IPS DF 6.9 (cell line): ENCODE measurements at regions not wholly inside any gene's neighbourhood (a gene's known extent, or its start where the extent isn't known, plus 50 kb on each side); places are given as distances from the start of the nearest gene placed in this dataset.
"Not testable (repeated sequence)": the region's sequence is repeated elsewhere in the genome, so short reads cannot be mapped to it uniquely, and the experiment has no call there.

ENCODE experiments used
- DNase-seq: peaks from one replicate; pipeline ENCODE4 v3.0.0-alpha.2; 2013; ENCODE audit warnings: low read depth, low spot score
- H3K27ac ChIP-seq: one replicate; pipeline ENCODE4 v1.5.1; 2013; ENCODE audit warnings: low read length, control low read depth
- H3K27me3 ChIP-seq: 2 replicates; pipeline ENCODE4 v1.6.1; 2013; ENCODE audit warnings: mild to moderate bottlenecking, low read length; ENCODE audit not compliant: control insufficient read depth, insufficient read depth
- H3K36me3 ChIP-seq: 2 replicates; pipeline ENCODE4 v1.6.1; 2013; ENCODE audit warnings: low read length; ENCODE audit not compliant: control insufficient read depth, insufficient read depth
- H3K4me1 ChIP-seq: 2 replicates; pipeline ENCODE4 v1.6.1; 2013; ENCODE audit warnings: low read length; ENCODE audit not compliant: control insufficient read depth, insufficient read depth
- H3K4me3 ChIP-seq: 2 replicates; pipeline ENCODE4 v1.5.1; 2013; ENCODE audit warnings: mild to moderate bottlenecking, low read length
- H3K9me3 ChIP-seq: 2 replicates; pipeline ENCODE4 v1.6.1; 2013; ENCODE audit warnings: low read length, inconsistent platforms; ENCODE audit not compliant: control insufficient read depth, insufficient read depth
- WGBS: extraction: QIAGEN DNeasy Blood & Tissue Kit; methylation state at CpG from one replicate; pipeline ENCODE4 v1.1.7; 2013; ENCODE audit warnings: mixed read lengths, missing lambda C conversion rate; ENCODE audit not compliant: insufficient read length, insufficient coverage; 5-methylcytosine and 5-hydroxymethylcytosine counted together

DNA sequence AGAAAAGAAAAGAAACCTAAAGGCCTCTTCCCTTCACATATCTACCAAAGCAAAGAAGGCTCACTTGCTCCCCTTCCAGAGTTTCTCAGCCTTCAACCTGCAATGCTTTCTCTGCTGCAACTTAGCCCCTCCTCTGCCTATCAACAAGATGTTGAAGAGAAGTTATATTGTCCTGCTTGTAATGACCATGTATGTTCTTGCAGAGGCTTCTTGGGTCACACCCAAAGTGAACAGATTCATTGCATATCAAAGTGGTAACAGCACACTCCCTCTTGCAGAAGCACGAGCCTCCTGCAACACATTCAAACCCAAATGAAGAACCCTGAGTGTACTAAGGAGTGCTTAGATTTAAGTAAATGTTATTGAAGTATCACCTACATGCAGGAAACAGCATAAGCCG is 494.3 kb downstream of the NTRK2 start:
- DNase-seq: no peak
- WGBS: no CpG with 5 or more reads among the region's 2 CpGs
- Histone ChIP-seq H3K36me3 (no peaks in the 10 kb centered on the region), H3K4me1 (no peaks in the 10 kb centered on the region), H3K9me3 (no peaks in the 10 kb centered on the region), H3K27ac (no peak overlapping the region), H3K4me3 (no peak overlapping the region), H3K27me3 (no peaks in the 10 kb centered on the region)

DNA sequence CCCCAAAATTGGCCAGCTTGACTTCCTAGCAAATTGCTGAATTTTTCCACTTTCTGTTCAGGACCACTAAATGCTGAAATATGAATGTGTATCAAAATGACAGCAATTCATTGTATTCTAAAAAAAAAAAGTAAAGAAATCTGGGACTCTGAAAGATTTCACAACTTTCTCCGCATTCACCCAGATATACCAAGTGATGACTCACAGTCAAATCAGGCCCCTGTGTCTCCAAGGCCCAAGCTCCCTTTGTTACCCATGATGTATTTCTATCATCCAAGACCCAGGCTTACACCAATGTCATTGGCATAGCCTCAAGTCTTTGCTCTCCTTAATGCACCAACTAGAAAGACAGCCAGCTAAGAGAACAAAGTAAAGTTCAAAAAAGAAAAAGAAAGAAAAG is 493.9 kb downstream of the NTRK2 start:
- Histone ChIP-seq H3K4me3 (no peak overlapping the region), H3K9me3 (no peaks in the 10 kb centered on the region), H3K36me3 (no peaks in the 10 kb centered on the region), H3K27ac (no peak overlapping the region), H3K4me1 (no peaks in the 10 kb centered on the region), H3K27me3 (no peaks in the 10 kb centered on the region)
- DNase-seq: no peak
- no CpG with 5 or more reads among the region's 1 CpG for WGBS

DNA sequence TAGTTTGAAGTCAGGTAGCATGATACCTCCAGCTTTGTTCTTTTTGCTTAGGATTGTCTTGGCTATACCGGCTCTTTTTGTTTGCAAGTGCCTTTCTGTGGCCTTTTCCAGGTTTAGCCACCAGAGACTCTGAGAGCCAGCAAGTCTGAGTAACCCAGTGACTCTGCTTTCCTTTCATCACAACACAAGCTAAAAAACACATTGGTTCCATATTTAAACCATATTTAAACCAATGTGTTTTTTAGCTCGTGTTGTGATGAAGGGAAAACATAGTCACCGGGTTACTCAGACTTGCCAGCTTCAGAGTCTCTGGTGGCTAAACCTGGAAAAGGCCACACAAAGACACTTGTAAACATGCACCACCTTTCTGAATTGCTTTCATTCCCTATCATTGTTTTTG is 493.3 kb downstream of the NTRK2 start:
- no peak for DNase-seq
- H3K36me3 ChIP-seq: no peaks in the 10 kb centered on the region
- H3K27me3 ChIP-seq: no peaks in the 10 kb centered on the region
- no CpG with 5 or more reads among the region's 3 CpGs for WGBS
- H3K4me1 ChIP-seq: no peaks in the 10 kb centered on the region
- H3K4me3 ChIP-seq: no peak overlapping the region
- H3K9me3 ChIP-seq: no peaks in the 10 kb centered on the region
- H3K27ac ChIP-seq: no peak overlapping the region

DNA sequence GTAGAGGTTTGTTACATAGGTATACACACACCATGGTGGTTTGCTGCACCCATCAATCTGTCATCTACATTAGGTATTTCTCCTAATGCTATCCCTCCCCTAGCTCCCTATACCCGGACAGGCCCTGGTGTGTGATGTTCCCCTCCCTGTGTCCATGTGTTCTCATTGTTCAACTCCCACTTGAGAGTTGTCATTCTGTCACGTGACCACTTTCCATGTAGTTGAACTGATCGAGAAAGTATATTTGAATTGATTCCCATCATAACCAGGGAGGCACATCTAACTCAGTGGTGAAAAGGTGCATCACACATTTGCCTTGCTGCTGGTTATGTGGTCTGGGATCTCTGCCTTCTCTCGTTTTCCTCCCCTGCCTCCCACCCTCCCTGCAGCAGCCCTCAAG is 491.4 kb downstream of the NTRK2 start:
- H3K36me3 ChIP-seq, H3K4me3 ChIP-seq, H3K9me3 ChIP-seq, H3K27me3 ChIP-seq, H3K27ac ChIP-seq, DNase-seq, H3K4me1 ChIP-seq: not testable (repeated sequence)
- no CpG with 5 or more reads among the region's 4 CpGs for WGBS

DNA sequence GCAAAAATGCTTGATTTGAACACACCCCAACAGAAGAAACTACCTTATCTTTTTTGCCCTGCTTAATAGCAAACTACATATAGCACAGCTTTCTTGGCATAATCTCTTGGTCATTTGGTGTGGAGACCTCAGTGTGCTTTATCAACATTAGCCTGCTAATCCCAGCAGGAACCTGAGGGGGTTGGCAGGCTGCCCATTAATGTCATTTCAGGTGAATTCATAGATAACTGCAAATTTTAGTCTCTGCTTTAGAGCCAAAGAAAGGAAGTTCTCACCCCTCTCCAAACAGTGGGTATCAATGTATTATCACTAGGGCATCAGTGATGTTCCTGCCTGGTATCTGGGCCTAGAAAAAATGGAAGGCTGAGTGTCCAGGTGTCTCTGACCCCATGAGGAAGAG is 489.0 kb downstream of the NTRK2 start:
- Histone ChIP-seq H3K4me1 (peaks cover 2% of the 10 kb centered on the region; the same call in 1 of the 2 replicates), H3K27ac (no peak overlapping the region), H3K9me3 (no peaks in the 10 kb centered on the region), H3K36me3 (no peaks in the 10 kb centered on the region), H3K27me3 (no peaks in the 10 kb centered on the region), H3K4me3 (no peak overlapping the region)
- no peak for DNase-seq

DNA sequence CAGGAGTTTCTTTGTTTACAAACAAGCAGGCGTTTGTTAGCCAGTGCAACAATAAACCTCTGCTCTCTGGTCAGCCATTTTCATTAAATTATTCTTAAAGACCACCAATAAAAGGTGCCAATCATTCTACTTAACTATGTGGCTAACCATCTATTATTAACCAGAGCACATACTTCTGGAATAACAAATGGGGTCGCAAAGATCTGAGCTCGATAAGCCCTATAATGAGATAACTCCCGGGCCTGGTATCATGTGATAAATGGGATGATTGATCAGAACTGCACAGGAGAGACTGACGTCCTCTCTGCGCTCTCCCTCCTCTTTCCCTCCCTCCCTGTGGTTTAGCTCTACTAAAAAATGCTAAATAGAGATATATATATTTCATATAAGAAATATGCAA is 488.2 kb downstream of the NTRK2 start:
- Histone ChIP-seq H3K4me3 (no peak overlapping the region), H3K36me3 (no peaks in the 10 kb centered on the region), H3K27me3 (no peaks in the 10 kb centered on the region), H3K9me3 (no peaks in the 10 kb centered on the region), H3K4me1 (peaks cover 2% of the 10 kb centered on the region; the same call in 1 of the 2 replicates), H3K27ac (no peak overlapping the region)
- WGBS: no CpG with 5 or more reads among the region's 6 CpGs
- DNase-seq: no peak

DNA sequence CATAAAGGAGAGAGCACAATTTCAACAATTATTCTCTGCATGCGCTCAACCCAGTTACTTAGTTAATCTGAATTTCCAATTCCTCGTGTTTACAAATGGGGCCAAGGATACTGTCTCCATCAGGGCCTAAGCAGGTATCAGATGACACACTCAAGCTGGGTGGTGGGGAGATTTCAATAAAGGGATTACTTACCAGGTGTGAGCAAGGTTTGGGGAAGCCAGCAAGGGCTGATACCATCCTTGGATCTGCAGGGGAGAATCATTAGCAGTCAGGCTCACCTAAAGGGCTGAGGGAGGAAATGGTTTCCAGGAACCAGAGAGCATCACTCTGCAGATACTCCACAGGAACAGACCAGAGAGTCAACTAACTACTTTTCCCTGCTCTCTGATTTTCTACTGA is 487.1 kb downstream of the NTRK2 start:
- Histone ChIP-seq H3K27ac (no peak overlapping the region), H3K27me3 (no peaks in the 10 kb centered on the region), H3K4me3 (no peak overlapping the region), H3K4me1 (peaks cover 2% of the 10 kb centered on the region; the same call in 1 of the 2 replicates), H3K36me3 (no peaks in the 10 kb centered on the region), H3K9me3 (no peaks in the 10 kb centered on the region)
- no CpG with 5 or more reads among the region's 2 CpGs for WGBS
- no peak for DNase-seq

DNA sequence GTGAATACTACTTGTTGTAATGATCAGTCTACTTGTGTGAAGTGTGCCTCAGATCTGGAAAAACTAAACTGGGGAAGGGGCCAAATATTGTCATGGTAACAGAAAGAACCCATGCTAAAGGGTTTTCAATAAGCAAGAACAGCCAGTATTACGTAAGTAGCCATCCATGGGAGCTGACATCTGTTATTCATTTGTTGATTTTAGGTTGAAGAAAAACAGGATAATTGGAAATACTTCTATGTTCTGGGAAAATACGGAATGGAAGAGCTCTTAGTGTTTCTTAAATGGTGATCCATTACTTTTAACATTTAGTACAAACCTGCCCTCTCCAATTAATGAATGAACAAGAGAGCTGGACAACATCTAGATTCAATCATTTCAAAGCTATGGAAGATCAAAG is 485.8 kb downstream of the NTRK2 start:
- no peaks in the 10 kb centered on the region for H3K27me3 ChIP-seq
- no peaks in the 10 kb centered on the region for H3K9me3 ChIP-seq
- no peak for DNase-seq
- H3K4me1 ChIP-seq: peaks cover 2% of the 10 kb centered on the region; the same call in 1 of the 2 replicates
- H3K27ac ChIP-seq: no peak overlapping the region
- no peaks in the 10 kb centered on the region for H3K36me3 ChIP-seq
- no peak overlapping the region for H3K4me3 ChIP-seq
- WGBS: no CpG with 5 or more reads among the region's 2 CpGs

DNA sequence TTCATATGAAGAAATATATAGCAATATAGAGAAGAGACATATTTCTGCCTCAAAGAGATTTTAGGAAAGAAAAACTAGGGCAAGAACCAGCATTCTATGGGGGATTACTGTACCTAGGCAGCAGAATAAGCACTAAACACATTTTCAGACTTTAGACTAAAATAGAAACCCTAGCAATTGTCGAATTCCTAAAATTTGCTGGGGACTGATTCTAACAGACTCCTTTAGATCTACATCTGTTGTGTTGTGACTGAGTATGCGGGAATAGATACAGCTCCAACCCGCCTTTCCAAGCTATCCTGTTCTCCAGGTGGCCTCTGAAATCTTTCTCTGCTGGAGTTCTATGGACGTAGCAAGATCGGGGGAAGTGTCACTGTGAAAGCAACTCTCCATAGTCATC is 482.2 kb downstream of the NTRK2 start:
- no CpG with 5 or more reads among the region's 5 CpGs for WGBS
- DNase-seq: no peak
- Histone ChIP-seq H3K36me3 (no peaks in the 10 kb centered on the region), H3K27me3 (no peaks in the 10 kb centered on the region), H3K9me3 (no peaks in the 10 kb centered on the region), H3K4me3 (no peak overlapping the region), H3K27ac (no peak overlapping the region), H3K4me1 (peaks cover 2% of the 10 kb centered on the region; the same call in 1 of the 2 replicates)

DNA sequence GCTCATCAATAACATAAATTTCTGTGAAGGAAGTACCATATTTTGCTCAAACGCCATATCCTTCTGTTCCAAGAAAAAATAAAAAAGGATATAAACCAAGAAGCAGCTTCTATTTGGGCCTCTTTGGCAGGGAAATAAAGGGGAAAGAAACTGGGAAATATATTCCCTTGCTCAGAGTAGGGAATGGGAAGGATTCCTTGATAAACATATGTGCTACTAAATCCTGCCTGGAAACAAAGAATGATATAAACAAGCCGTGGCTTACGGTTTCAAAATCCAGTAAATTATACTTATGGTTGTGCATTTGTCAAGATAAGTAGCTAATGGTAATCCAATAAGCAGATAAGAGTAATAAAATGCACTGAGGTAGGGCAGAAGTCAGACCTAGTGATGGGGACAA is 481.6 kb downstream of the NTRK2 start:
- H3K4me3 ChIP-seq: no peak overlapping the region
- H3K36me3 ChIP-seq: no peaks in the 10 kb centered on the region
- no peaks in the 10 kb centered on the region for H3K27me3 ChIP-seq
- no peaks in the 10 kb centered on the region for H3K4me1 ChIP-seq
- no peak overlapping the region for H3K27ac ChIP-seq
- DNase-seq: no peak
- WGBS: no CpG with 5 or more reads among the region's 3 CpGs
- H3K9me3 ChIP-seq: no peaks in the 10 kb centered on the region

DNA sequence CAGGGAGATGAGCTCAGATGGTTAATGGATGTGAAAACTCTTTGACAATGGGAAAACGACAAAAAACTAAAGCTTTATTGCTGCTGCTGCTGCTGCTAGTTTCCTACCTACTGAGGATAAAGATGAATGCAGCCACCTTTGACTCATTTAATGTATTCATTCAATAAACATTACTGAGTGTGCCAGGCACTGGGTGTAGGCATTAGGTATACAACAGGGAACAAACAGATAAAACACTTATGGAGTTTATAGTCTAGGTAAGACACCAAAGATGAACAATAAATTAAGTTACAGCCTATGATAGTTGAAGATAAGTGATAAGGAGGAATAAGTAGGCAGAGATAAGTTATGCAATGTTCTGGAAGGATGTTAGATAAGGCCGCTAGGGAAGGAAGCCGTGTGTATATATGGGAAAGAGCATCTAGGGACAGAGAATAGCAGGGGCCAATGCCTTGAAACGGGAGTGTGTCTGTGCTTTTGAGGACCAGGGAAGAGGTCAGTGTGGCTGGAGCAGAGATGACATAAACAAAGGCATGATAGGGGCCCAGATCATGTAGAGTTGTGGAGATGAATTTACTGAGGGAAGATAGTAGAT is 477.6 kb downstream of the NTRK2 start:
- no peak for DNase-seq
- no peak overlapping the region for H3K27ac ChIP-seq
- no peaks in the 10 kb centered on the region for H3K36me3 ChIP-seq
- no peak overlapping the region for H3K4me3 ChIP-seq
- no peaks in the 10 kb centered on the region for H3K27me3 ChIP-seq
- no peaks in the 10 kb centered on the region for H3K9me3 ChIP-seq
- no CpG with 5 or more reads among the region's 4 CpGs for WGBS
- H3K4me1 ChIP-seq: no peaks in the 10 kb centered on the region
